HG03280 (cell line): ENCODE measurements at regions not wholly inside any gene's neighbourhood (a gene's known extent, or its start where the extent isn't known, plus 50 kb on each side); places are given as distances from the start of the nearest gene placed in this dataset.
"Not testable (repeated sequence)": the region's sequence is repeated elsewhere in the genome, so short reads cannot be mapped to it uniquely, and the experiment has no call there.

Source experiments
- ATAC-seq: cut with Tn5 transposase; IDR thresholded peaks from one replicate; pipeline ENCODE4 v1.9.1; 2021; ENCODE audit warnings: mild to moderate bottlenecking, moderate library complexity; ENCODE audit not compliant: unreplicated experiment

DNA sequence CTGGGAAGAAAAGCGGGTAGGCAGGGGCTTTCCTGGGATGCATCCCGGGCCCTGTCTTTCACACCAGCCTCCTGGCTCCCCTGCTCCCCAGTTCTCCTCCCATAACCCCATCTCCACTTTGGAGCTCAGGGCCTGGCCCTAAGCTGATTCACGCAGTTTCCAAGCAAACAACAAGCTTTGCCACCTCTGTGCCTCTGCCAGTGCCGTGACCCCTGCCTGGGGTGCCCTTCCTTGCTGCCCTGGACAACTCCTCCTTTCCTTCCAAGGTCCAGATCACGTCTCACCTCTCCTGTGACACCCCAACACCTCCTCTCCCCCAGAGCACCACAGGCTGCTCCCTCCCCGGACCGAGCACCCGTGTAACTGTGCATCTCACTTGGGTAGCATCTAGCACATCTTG lies 184.5 kb downstream of the NPIPB11 start:
- not testable (repeated sequence) for ATAC-seq

GRCh38 chr16:29221281-29221955 lies 185.1 kb downstream of the NPIPB11 start:
- not testable (repeated sequence) for ATAC-seq

GRCh38 chr16:29220647-29221191 lies 185.8 kb downstream of the NPIPB11 start:
- ATAC-seq = not testable (repeated sequence)

- ATAC-seq = not testable (repeated sequence)
Measured at GRCh38 chr16:29219966-29220646, 186.4 kb downstream of the NPIPB11 start.

- ATAC-seq = not testable (repeated sequence)
Measured at GRCh38 chr16:29219562-29219961, 186.9 kb downstream of the NPIPB11 start.

GRCh38 chr16:29218649-29219048 lies 187.9 kb downstream of the NPIPB11 start:
- ATAC-seq = not testable (repeated sequence)

DNA sequence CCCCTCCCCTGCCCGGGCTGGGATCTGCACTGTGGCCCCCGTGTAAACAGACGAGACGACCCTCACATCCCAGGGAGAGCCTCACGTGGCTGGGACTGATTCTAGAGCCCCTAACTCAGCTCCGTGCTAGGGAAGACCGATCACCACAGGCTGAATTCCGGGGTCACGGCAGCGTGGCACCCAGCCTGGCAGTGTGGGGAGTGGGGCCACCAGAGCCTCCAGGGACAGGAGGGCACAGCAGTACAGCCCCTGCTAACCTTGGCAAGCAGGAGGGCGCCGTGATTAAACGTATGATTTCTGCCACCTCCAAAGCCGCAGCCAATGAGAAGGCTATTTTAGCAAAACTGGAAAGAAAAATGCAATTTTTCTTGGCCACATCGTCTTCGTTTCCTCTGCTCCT lies 188.3 kb downstream of the NPIPB11 start:
- ATAC-seq = not testable (repeated sequence)

DNA sequence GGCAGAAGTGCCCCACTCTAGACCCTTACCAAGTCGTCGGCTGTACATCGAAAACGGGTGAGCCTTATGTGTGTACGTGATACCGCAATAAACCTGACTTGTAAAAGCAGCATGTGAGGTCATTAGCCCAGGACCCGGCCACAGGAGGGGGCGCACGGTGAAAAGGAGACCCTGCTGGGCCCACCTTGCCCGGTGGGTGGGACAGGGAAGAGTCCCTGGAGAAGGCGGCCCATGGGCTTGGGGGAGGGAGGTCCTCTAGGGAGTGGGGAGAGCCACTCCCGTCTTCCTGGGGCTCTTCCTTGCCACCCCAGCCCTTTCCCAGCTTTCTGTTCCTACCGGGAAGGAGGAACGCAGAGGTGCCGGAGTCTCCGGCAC lies 188.8 kb downstream of the NPIPB11 start:
- ATAC-seq = not testable (repeated sequence)

DNA sequence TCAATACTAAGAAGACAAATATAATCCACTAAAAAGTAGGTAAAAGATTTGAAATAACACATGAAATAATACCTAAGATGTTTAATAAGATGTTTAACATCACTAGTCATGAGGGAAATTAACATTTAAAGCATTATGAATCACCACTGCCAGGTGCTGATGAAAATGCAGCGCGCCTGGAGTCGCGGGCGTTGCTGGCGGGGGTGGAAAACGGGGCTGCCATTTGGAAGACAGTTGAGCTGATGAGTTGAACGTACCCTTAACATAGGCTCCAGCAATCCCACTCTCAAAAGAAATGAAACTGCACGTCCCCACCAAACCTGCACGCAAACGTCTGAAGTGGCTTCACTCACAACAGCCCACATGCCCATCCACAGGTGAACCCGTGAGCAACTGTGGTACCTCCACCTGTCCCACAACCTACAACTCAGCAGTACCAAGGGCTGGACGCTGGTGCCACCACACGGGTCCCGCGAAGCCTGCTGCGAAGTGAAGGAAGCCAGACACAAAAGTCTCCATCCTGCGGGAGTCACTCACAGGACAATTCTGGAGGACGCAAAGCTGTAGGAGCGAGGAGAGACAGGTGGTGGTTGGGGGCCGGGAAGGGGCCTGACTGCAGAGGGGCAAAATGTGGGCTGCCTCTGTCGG lies 189.3 kb downstream of the NPIPB11 start:
- ATAC-seq = not testable (repeated sequence)

DNA sequence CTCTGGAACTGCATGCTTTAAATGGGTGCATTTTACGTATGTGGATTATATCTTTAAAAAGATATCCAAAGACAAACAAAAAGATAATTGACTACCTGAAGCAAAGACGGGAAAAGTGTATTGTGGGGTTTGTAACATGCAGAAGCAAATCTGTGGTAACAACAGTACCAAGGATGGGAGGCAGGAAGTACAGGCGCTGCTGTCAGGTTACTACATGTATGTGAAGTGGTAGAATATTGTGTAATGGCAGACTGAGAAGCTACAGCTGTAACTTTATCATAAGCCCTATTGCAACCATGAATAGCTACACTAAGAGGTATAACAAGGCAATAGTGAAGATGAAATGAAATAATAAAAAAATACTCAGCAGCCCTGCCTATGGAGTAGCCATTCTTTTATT lies 192.7 kb downstream of the NPIPB11 start:
- not testable (repeated sequence) for ATAC-seq

DNA sequence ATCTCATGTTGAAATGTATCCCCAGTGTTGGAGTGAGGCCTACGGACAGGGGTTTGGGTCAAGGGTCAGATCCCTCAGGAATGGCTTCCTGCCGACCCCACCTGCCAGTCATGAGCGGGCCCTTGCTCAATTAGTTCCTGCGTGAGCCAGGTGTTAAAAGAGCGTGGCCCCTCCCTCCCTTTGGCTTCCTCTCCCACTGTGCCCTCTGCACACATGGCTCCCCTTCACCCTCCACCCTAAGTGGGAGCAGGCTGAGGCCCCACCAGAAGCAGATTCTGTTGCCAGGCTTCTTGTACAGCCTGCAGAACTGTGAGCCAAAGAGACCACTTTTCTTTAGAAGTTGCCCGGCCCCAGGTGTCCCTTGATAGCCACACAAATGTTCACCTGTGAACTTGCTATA lies 193.3 kb downstream of the NPIPB11 start:
- not testable (repeated sequence) for ATAC-seq

GRCh38 chr16:29212084-29213027 lies 194.2 kb downstream of the NPIPB11 start:
- ATAC-seq = not testable (repeated sequence)

DNA sequence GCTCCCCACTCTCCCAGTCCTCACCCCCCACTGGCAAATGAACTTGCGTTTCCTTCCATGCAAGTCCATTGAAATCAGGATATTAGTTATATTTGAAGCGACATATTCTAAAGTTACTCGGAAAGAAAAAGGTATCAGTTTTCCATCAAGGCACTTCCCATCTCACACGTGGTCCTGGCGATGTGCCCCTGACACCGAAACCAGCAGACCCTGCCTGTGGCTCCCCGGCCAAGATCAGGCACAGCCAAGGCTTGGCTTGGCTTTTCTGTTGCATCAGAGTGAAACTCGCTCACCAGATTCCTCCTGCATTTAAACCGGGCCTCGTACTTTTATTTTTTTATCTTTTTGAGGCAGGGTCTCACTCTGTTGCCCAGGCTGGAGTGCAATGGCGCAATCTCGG lies 195.1 kb downstream of the NPIPB11 start:
- not testable (repeated sequence) for ATAC-seq

DNA sequence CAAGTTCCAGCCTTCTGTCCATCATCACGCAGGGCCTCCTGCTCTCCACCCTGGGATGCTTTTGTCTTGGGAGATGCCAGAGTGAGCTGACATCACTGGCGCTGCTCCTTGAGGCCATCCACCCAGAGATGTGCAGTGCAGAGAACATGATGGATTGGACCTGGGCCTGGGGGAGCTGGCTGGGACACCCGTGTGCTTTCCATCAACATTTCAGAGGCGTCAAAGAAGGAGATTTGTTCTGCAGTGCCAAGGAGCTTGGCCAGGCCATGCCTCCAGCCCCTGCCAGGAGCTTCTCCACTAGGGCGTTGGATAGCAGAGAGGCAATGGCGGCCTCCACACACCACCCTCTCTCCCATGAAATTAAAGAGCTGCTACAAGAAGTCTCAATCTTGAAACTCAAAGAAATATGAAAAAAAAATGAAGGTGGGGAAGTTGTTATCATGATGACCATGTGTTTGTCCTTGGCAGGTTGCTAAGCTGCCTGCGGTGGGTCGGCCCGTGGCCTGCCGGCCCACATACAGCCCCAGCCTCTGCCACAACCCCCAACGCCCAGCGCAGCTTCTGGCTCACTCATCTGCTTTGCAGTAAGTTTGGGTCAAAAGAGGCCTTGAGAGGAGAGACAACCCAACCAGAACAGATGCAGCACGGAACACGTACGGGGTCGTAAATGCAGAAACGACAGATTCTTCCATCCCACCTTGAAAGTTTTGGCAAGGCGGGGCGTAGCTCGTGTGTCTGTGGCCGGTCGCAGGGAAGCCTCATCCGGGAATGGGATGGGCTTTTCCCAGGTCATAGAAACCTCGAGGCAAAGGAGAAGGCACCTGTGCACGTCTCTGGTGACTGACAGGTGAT lies 196.0 kb downstream of the NPIPB11 start:
- not testable (repeated sequence) for ATAC-seq

DNA sequence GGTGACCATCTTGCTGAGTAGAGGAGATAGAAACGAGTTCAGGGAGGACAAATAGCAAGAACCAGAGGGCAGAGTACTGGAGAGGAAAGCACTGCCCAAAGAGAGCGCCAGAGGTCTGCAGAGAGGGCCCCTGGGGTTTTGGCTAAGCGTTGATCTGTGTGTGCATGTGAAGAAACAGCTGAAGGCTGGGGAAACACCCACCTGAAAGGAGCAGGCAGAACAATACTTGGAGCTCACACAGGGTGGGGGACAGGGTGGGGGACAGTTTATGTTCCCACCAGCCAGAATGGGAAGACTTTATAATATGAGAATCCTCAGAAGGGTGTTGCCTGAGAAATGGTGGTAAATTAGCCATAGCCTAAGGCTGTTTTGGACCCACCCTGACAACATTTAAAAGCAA lies 200.4 kb downstream of the NPIPB11 start:
- not testable (repeated sequence) for ATAC-seq

DNA sequence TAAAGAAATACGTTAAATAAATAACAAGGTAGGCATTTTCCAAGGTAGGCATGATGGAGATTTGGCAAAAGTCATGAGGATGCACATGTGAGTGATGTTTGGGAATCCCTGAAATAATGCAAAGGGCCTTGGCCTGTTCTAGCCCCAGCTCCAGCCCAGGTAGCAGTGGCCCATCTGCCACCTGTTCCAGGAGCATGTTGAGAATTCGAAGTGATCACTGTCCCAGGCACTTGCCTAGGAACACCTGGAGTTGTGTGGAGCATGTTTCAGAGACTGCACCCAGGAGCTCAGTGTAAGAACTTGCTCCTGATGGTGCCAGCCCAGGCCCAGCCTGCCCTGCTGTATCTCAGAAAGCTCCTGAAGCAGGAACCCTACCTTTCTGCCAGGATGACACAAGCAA lies 201.4 kb downstream of the NPIPB11 start:
- not testable (repeated sequence) for ATAC-seq

DNA sequence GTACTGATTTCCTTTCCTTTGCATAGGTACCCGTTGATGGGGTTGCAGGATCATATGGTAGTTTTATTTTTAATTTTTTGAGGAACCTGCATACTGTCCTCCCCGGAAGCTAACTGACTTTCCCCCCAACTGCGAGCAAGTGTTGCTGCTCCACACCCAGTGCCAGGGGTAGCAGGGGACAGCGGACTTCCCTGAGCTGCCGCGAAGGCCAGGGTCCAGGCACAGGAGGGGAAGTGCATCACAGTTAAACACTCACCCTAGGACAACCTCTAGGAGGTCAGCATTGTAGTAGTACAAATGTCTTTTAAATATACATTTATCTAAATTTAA lies 201.7 kb downstream of the NPIPB11 start:
- no peak for ATAC-seq

DNA sequence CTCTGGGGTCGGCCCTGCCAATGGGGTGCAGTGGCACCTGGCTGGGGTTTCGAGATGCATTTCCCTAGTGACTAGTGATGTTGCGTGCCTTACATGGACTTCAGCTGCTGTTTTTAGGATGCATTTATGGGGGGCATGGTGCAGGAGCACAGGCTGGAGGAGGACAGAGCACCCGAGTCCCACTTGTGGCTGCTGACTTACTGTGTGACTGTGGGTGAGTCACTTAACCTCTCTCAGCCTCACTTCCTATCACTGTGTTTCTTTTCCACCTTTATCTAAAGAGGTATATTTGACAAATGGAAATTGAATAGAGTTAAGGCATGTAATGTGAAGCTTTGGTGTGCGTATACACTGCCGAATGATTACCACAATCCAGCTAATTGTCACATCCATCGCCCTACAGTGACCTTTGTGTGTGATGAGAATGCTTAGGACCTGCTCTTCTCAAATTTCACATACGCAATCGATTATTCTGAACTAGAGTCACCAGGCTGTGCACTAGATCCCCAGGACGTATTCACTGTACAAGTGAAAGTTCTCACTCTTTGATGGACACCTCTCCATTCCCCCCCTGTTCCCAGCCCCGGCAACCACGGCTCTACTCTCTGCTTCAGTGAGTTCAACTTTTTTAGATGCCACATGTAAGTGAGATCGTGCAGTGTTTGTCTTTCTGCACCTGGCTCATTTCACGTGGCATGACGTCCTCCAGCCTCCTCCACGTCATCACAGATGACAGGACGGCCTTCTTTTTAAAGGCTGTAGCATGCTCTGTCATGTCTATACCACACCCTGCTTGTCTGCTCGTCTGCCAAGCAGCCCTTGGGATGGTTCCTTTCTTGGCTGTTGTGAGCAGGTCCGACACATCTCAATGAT lies 202.3 kb downstream of the NPIPB11 start:
- not testable (repeated sequence) for ATAC-seq
